ENCODE measurements at regions not wholly inside any gene's neighbourhood (a gene's known extent, or its start where the extent isn't known, plus 50 kb on each side); places are given as distances from the start of the nearest gene placed in this dataset.

- H3K27ac Mint-ChIP-seq (ENCODE audit: unreplicated experiment) = no peak overlapping the region
- no peak for TF ChIP-seq CTCF (IDR thresholded peaks at IDR 0.05; ENCODE audit: insufficient read depth, low read depth, low read length)
- TF ChIP-seq EZH2 (IDR thresholded peaks at IDR 0.05; ENCODE audit: insufficient read depth, low read length) = no peak
These were observed 876.2 kb downstream of the GRID1 start for GRCh38 chr10:85490431-85490830.

GRCh38 chr10:85491652-85492051 is 874.9 kb downstream of the GRID1 start:
- no peak overlapping the region for H3K9ac ChIP-seq (ENCODE audit: low read length)
- Mint-ChIP-seq H3K36me3 (ENCODE audit: low read depth, unreplicated experiment) (no peaks in the 10 kb centered on the region), H3K4me1 (ENCODE audit: low read depth, unreplicated experiment) (no peaks in the 10 kb centered on the region), H3K27me3 (ENCODE audit: low read depth, unreplicated experiment) (no peaks in the 10 kb centered on the region), H3K4me3 (ENCODE audit: unreplicated experiment) (no peak overlapping the region), H3K27ac (ENCODE audit: unreplicated experiment) (no peak overlapping the region), H3K9me3 (ENCODE audit: unreplicated experiment) (no peaks in the 10 kb centered on the region)
- H3K27me3 ChIP-seq (ENCODE audit: insufficient read depth, low read length) = no peaks in the 10 kb centered on the region
- no peaks in the 10 kb centered on the region for H3K36me3 ChIP-seq (ENCODE audit: insufficient read depth, low read length)
- no peak overlapping the region for H3K4me3 ChIP-seq (ENCODE audit: insufficient read depth, low read depth, low read length)
- no peak for DNase-seq (ENCODE audit: low read depth)
- no peaks in the 10 kb centered on the region for H4K20me1 ChIP-seq (ENCODE audit: insufficient read depth, low read length)
- H3K4me2 ChIP-seq (ENCODE audit: low read length) = no peak overlapping the region
- no peak for FAIRE-seq
- TF ChIP-seq CTCF (IDR thresholded peaks at IDR 0.05; ENCODE audit: insufficient read depth, low read depth, low read length) = no peak
- no peak for TF ChIP-seq EZH2 (IDR thresholded peaks at IDR 0.05; ENCODE audit: insufficient read depth, low read length)
- H3K27ac ChIP-seq (ENCODE audit: low read depth, low read length) = no peak overlapping the region
- H3K9me3 ChIP-seq (ENCODE audit: insufficient read depth, low read depth, low read length) = no peaks in the 10 kb centered on the region
- no peaks in the 10 kb centered on the region for H3K4me1 ChIP-seq (ENCODE audit: insufficient read depth, low read length)
- no peaks in the 10 kb centered on the region for H3K79me2 ChIP-seq (ENCODE audit: insufficient read depth, low read length)
- no peak overlapping the region for H2AFZ ChIP-seq (ENCODE audit: low read depth, low read length)

More at GRCh38 chr10:85490431-85490830, 876.2 kb downstream of the GRID1 start:
- Mint-ChIP-seq H3K27me3 (ENCODE audit: low read depth, unreplicated experiment) (no peaks in the 10 kb centered on the region), H3K4me1 (ENCODE audit: low read depth, unreplicated experiment) (no peaks in the 10 kb centered on the region), H3K4me3 (ENCODE audit: unreplicated experiment) (no peak overlapping the region), H3K9me3 (ENCODE audit: unreplicated experiment) (no peaks in the 10 kb centered on the region), H3K36me3 (ENCODE audit: low read depth, unreplicated experiment) (no peaks in the 10 kb centered on the region)
- no peaks in the 10 kb centered on the region for H3K4me1 ChIP-seq (ENCODE audit: insufficient read depth, low read length)
- no peak for FAIRE-seq
- H3K9ac ChIP-seq (ENCODE audit: low read length) = no peak overlapping the region
- H3K79me2 ChIP-seq (ENCODE audit: insufficient read depth, low read length) = no peaks in the 10 kb centered on the region
- H3K36me3 ChIP-seq (ENCODE audit: insufficient read depth, low read length) = no peaks in the 10 kb centered on the region
- no peak for DNase-seq (ENCODE audit: low read depth)
- H4K20me1 ChIP-seq (ENCODE audit: insufficient read depth, low read length) = no peaks in the 10 kb centered on the region
- no peak overlapping the region for H3K4me3 ChIP-seq (ENCODE audit: insufficient read depth, low read depth, low read length)
- H3K27me3 ChIP-seq (ENCODE audit: insufficient read depth, low read length) = no peaks in the 10 kb centered on the region
- H3K4me2 ChIP-seq (ENCODE audit: low read length) = no peak overlapping the region
- no peaks in the 10 kb centered on the region for H3K9me3 ChIP-seq (ENCODE audit: insufficient read depth, low read depth, low read length)
- H2AFZ ChIP-seq (ENCODE audit: low read depth, low read length) = no peak overlapping the region
- no peak overlapping the region for H3K27ac ChIP-seq (ENCODE audit: low read depth, low read length)

- FAIRE-seq = no peak
- H3K4me3 ChIP-seq (ENCODE audit: insufficient read depth, low read depth, low read length) = no peak overlapping the region
- no peaks in the 10 kb centered on the region for H4K20me1 ChIP-seq (ENCODE audit: insufficient read depth, low read length)
- Mint-ChIP-seq H3K4me3 (ENCODE audit: unreplicated experiment) (no peak overlapping the region), H3K9me3 (ENCODE audit: unreplicated experiment) (no peaks in the 10 kb centered on the region), H3K36me3 (ENCODE audit: low read depth, unreplicated experiment) (no peaks in the 10 kb centered on the region), H3K27me3 (ENCODE audit: low read depth, unreplicated experiment) (no peaks in the 10 kb centered on the region), H3K4me1 (ENCODE audit: low read depth, unreplicated experiment) (no peaks in the 10 kb centered on the region), H3K27ac (ENCODE audit: unreplicated experiment) (no peak overlapping the region)
- H3K4me1 ChIP-seq (ENCODE audit: insufficient read depth, low read length) = no peaks in the 10 kb centered on the region
- no peak overlapping the region for H2AFZ ChIP-seq (ENCODE audit: low read depth, low read length)
- no peaks in the 10 kb centered on the region for H3K27me3 ChIP-seq (ENCODE audit: insufficient read depth, low read length)
- no peaks in the 10 kb centered on the region for H3K36me3 ChIP-seq (ENCODE audit: insufficient read depth, low read length)
- H3K9me3 ChIP-seq (ENCODE audit: insufficient read depth, low read depth, low read length) = no peaks in the 10 kb centered on the region
- no peak overlapping the region for H3K4me2 ChIP-seq (ENCODE audit: low read length)
- H3K27ac ChIP-seq (ENCODE audit: low read depth, low read length) = no peak overlapping the region
- TF ChIP-seq CTCF (IDR thresholded peaks at IDR 0.05; ENCODE audit: insufficient read depth, low read depth, low read length) (no peak), EZH2 (IDR thresholded peaks at IDR 0.05; ENCODE audit: insufficient read depth, low read length) (no peak)
- H3K79me2 ChIP-seq (ENCODE audit: insufficient read depth, low read length) = no peaks in the 10 kb centered on the region
- DNase-seq (ENCODE audit: low read depth) = no peak
- no peak overlapping the region for H3K9ac ChIP-seq (ENCODE audit: low read length)
These were observed 873.9 kb downstream of the GRID1 start for GRCh38 chr10:85492684-85493083.
